ENCODE measurements at regions not wholly inside any gene's neighbourhood (a gene's known extent, or its start where the extent isn't known, plus 50 kb on each side); places are given as distances from the start of the nearest gene placed in this dataset.

GRCh38 chr21:39109596-39110210, 73.5 kb downstream of the PSMG1 start:
- Histone ChIP-seq H3K27ac (no peak overlapping the region), H3K9me3 (no peaks in the 10 kb centered on the region)

GRCh38 chr21:39109163-39109530, 74.1 kb downstream of the PSMG1 start:
- intact Hi-C loops (cut with DNase I): no loop called here
- no peak overlapping the region for H3K27ac ChIP-seq
- H3K9me3 ChIP-seq: no peaks in the 10 kb centered on the region
- H3K4me1 ChIP-seq: peaks cover 0 to 8% of the 10 kb centered on the region in 2 donors
- no peaks in the 10 kb centered on the region for H3K36me3 ChIP-seq
- H3K27me3 ChIP-seq: no peaks in the 10 kb centered on the region
- no peak for TF ChIP-seq CTCF (IDR thresholded peaks at IDR 0.05)
- no peak for TF ChIP-seq POLR2A (IDR thresholded peaks at IDR 0.05)
- DNase-seq: no peak
- WGBS, 2 donors: 96 to 97% methylated on average over 6 of the region's 6 CpGs
- no peak overlapping the region for H3K4me3 ChIP-seq (replicated peaks in 1 of 3)

More at GRCh38 chr21:39109596-39110210, 73.5 kb downstream of the PSMG1 start:
- no peak for DNase-seq
- WGBS, 2 donors: 95 to 98% methylated on average over 8 to 9 of the region's 9 CpGs
- H3K36me3 ChIP-seq: no peaks in the 10 kb centered on the region
- no peaks in the 10 kb centered on the region for H3K27me3 ChIP-seq
- TF ChIP-seq POLR2A (IDR thresholded peaks at IDR 0.05) (no peak), CTCF (IDR thresholded peaks at IDR 0.05) (no peak)
- peaks cover 0 to 8% of the 10 kb centered on the region in 2 donors for H3K4me1 ChIP-seq
- intact Hi-C loops (cut with DNase I): no loop called here
- no peak overlapping the region for H3K4me3 ChIP-seq (replicated peaks in 1 of 3)

- no peaks in the 10 kb centered on the region for H3K36me3 ChIP-seq
- no peaks in the 10 kb centered on the region for H3K27me3 ChIP-seq
- no peaks in the 10 kb centered on the region for H3K9me3 ChIP-seq
- no peak overlapping the region for H3K4me3 ChIP-seq (replicated peaks in 1 of 3)
- H3K27ac ChIP-seq: no peak overlapping the region
- 95% methylated on average over 23 of the region's 23 CpGs for WGBS, 2 donors
- H3K4me1 ChIP-seq: peaks cover 0 to 8% of the 10 kb centered on the region in 2 donors
- intact Hi-C loops (cut with DNase I): no loop called here
- DNase-seq: no peak
- TF ChIP-seq POLR2A (IDR thresholded peaks at IDR 0.05) (no peak), CTCF (IDR thresholded peaks at IDR 0.05) (no peak)
These were observed 74.7 kb downstream of the PSMG1 start for GRCh38 chr21:39108291-39109162.

- H3K4me3 ChIP-seq (replicated peaks in 1 of 3): no peak overlapping the region
- H3K27me3 ChIP-seq: no peaks in the 10 kb centered on the region
- TF ChIP-seq CTCF (IDR thresholded peaks at IDR 0.05) (no peak), POLR2A (IDR thresholded peaks at IDR 0.05) (no peak)
- 96% methylated on average over 13 of the region's 13 CpGs for WGBS, 2 donors
- intact Hi-C loops (cut with DNase I): no loop called here
- no peaks in the 10 kb centered on the region for H3K9me3 ChIP-seq
- peaks cover 0 to 8% of the 10 kb centered on the region in 2 donors for H3K4me1 ChIP-seq
- no peak overlapping the region for H3K27ac ChIP-seq
- no peaks in the 10 kb centered on the region for H3K36me3 ChIP-seq
- DNase-seq: no peak
These were observed 75.5 kb downstream of the PSMG1 start for GRCh38 chr21:39107739-39108138.

- H3K4me3 ChIP-seq (replicated peaks in 1 of 3): no peak overlapping the region
- no peaks in the 10 kb centered on the region for H3K27me3 ChIP-seq
- 87 to 96% methylated on average over 14 to 15 of the region's 15 CpGs for WGBS, 2 donors
- TF ChIP-seq POLR2A (IDR thresholded peaks at IDR 0.05): no peak
- TF ChIP-seq CTCF (IDR thresholded peaks at IDR 0.05): no peak
- intact Hi-C loops (cut with DNase I): no loop called here
- no peaks in the 10 kb centered on the region for H3K36me3 ChIP-seq
- H3K4me1 ChIP-seq: peaks cover 0 to 8% of the 10 kb centered on the region in 2 donors
- no peaks in the 10 kb centered on the region for H3K9me3 ChIP-seq
- DNase-seq: no peak
- H3K27ac ChIP-seq: no peak overlapping the region
These were observed 76.3 kb downstream of the PSMG1 start for GRCh38 chr21:39106881-39107462.
